ENCODE measurements at regions not wholly inside any gene's neighbourhood (a gene's known extent, or its start where the extent isn't known, plus 50 kb on each side); places are given as distances from the start of the nearest gene placed in this dataset.
"Not testable (repeated sequence)": the region's sequence is repeated elsewhere in the genome, so short reads cannot be mapped to it uniquely, and the experiment has no call there.

DNA sequence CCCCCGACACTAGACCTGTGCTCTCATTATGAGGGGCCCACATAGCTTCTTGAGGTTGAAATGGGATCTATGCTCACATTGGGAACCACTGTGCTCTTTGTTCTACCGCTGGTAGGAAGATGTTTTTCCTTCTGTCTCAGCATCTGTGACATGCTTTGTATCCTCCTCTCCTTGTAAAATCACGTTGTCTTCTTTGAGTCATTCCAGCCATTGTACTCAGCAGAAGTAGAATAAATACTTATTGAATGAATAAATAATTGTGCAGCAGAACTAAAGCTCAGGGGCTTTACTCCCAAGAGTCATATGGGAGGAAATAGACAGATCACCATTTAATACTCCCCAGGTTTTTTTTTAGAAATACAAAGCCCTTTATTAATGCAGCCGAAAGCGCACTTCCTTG, 66.3 kb upstream of the EDEM3 start:
- Histone ChIP-seq H3K4me2 (ENCODE audit: insufficient read depth, low read length) (no peak overlapping the region), H3K36me3 (ENCODE audit: insufficient read depth, low read length) (no peaks in the 10 kb centered on the region), H3K4me3 (ENCODE audit: insufficient read depth, low read length) (no peak overlapping the region), H3K79me2 (ENCODE audit: insufficient read depth, low read length) (no peaks in the 10 kb centered on the region), H4K20me1 (ENCODE audit: insufficient read depth, low read length) (no peaks in the 10 kb centered on the region), H3K27ac (ENCODE audit: low read depth, low read length) (no peak overlapping the region), H3K9me3 (ENCODE audit: low read depth, low read length) (no peaks in the 10 kb centered on the region), H2AFZ (ENCODE audit: low read length) (no peak overlapping the region), H3K4me1 (ENCODE audit: insufficient read depth, low read length) (no peaks in the 10 kb centered on the region), H3K27me3 (ENCODE audit: insufficient read depth, low read length) (no peaks in the 10 kb centered on the region)
- TF ChIP-seq, protein P1, sequence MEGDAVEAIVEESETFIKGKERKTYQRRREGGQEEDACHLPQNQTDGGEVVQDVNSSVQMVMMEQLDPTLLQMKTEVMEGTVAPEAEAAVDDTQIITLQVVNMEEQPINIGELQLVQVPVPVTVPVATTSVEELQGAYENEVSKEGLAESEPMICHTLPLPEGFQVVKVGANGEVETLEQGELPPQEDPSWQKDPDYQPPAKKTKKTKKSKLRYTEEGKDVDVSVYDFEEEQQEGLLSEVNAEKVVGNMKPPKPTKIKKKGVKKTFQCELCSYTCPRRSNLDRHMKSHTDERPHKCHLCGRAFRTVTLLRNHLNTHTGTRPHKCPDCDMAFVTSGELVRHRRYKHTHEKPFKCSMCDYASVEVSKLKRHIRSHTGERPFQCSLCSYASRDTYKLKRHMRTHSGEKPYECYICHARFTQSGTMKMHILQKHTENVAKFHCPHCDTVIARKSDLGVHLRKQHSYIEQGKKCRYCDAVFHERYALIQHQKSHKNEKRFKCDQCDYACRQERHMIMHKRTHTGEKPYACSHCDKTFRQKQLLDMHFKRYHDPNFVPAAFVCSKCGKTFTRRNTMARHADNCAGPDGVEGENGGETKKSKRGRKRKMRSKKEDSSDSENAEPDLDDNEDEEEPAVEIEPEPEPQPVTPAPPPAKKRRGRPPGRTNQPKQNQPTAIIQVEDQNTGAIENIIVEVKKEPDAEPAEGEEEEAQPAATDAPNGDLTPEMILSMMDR (IDR thresholded peaks at IDR 0.05; ENCODE audit: extremely low read depth, low read depth, low read length): no peak
- DNase-seq (ENCODE audit: insufficient read length, low spot score, missing footprints): no peak

- TF ChIP-seq, protein P1 (IDR thresholded peaks at IDR 0.05; ENCODE audit: extremely low read depth, low read depth, low read length): no peak
- H2AFZ ChIP-seq (ENCODE audit: low read length): no peak overlapping the region
- no peaks in the 10 kb centered on the region for H4K20me1 ChIP-seq (ENCODE audit: insufficient read depth, low read length)
- no peaks in the 10 kb centered on the region for H3K79me2 ChIP-seq (ENCODE audit: insufficient read depth, low read length)
- H3K36me3 ChIP-seq (ENCODE audit: insufficient read depth, low read length): no peaks in the 10 kb centered on the region
- no peaks in the 10 kb centered on the region for H3K9me3 ChIP-seq (ENCODE audit: low read depth, low read length)
- DNase-seq (ENCODE audit: insufficient read length, low spot score, missing footprints): no peak
- H3K4me2 ChIP-seq (ENCODE audit: insufficient read depth, low read length): no peak overlapping the region
- H3K4me3 ChIP-seq (ENCODE audit: insufficient read depth, low read length): no peak overlapping the region
- H3K4me1 ChIP-seq (ENCODE audit: insufficient read depth, low read length): no peaks in the 10 kb centered on the region
- no peaks in the 10 kb centered on the region for H3K27me3 ChIP-seq (ENCODE audit: insufficient read depth, low read length)
- H3K27ac ChIP-seq (ENCODE audit: low read depth, low read length): no peak overlapping the region
Observed at GRCh38 chr1:184820218-184820750, 65.6 kb upstream of the EDEM3 start.

- no peaks in the 10 kb centered on the region for H4K20me1 ChIP-seq (ENCODE audit: insufficient read depth, low read length)
- TF ChIP-seq, protein P1 (IDR thresholded peaks at IDR 0.05; ENCODE audit: extremely low read depth, low read depth, low read length): no peak
- no peak for DNase-seq (ENCODE audit: insufficient read length, low spot score, missing footprints)
- no peak overlapping the region for H3K4me2 ChIP-seq (ENCODE audit: insufficient read depth, low read length)
- H3K27ac ChIP-seq (ENCODE audit: low read depth, low read length): no peak overlapping the region
- H3K79me2 ChIP-seq (ENCODE audit: insufficient read depth, low read length): no peaks in the 10 kb centered on the region
- H3K4me1 ChIP-seq (ENCODE audit: insufficient read depth, low read length): no peaks in the 10 kb centered on the region
- H3K4me3 ChIP-seq (ENCODE audit: insufficient read depth, low read length): no peak overlapping the region
- no peak overlapping the region for H2AFZ ChIP-seq (ENCODE audit: low read length)
- H3K27me3 ChIP-seq (ENCODE audit: insufficient read depth, low read length): no peaks in the 10 kb centered on the region
- no peaks in the 10 kb centered on the region for H3K9me3 ChIP-seq (ENCODE audit: low read depth, low read length)
- no peaks in the 10 kb centered on the region for H3K36me3 ChIP-seq (ENCODE audit: insufficient read depth, low read length)
Observed at GRCh38 chr1:184818646-184819045, 64.0 kb upstream of the EDEM3 start.

DNA sequence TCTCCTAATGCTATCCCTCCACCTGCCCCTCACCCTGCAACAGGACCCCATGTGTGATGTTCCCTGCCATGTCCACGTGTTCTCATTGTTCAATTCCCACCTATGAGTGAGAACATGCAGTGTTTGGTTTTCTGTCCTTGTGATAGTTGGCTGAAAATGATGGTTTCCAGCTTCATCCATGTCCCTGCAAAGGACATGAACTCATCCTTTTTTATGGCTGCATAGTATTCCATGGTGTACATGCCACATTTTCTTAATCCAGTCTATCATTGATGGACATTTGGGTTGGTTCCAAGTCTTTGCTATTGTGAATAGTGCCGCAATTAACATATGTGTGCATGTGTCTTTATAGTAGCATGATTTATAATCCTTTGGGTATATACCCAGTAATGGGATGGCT, 62.3 kb upstream of the EDEM3 start:
- H2AFZ ChIP-seq (ENCODE audit: low read length); H3K79me2 ChIP-seq (ENCODE audit: insufficient read depth, low read length); H4K20me1 ChIP-seq (ENCODE audit: insufficient read depth, low read length); H3K4me3 ChIP-seq (ENCODE audit: insufficient read depth, low read length); H3K36me3 ChIP-seq (ENCODE audit: insufficient read depth, low read length); H3K27me3 ChIP-seq (ENCODE audit: insufficient read depth, low read length); H3K4me2 ChIP-seq (ENCODE audit: insufficient read depth, low read length); DNase-seq (ENCODE audit: insufficient read length, low spot score, missing footprints); H3K9me3 ChIP-seq (ENCODE audit: low read depth, low read length); H3K27ac ChIP-seq (ENCODE audit: low read depth, low read length); H3K4me1 ChIP-seq (ENCODE audit: insufficient read depth, low read length): not testable (repeated sequence)

Measured in osteoblast (primary cell).